Stimulated activated CD4-positive, alpha-beta T cell treated with anti-CD3 and anti-CD28 coated beads, TNF-alpha, amount 100 ng/mL, for 48 hours (primary cell): ENCODE measurements at regions not wholly inside any gene's neighbourhood (a gene's known extent, or its start where the extent isn't known, plus 50 kb on each side); places are given as distances from the start of the nearest gene placed in this dataset.
"Not testable (repeated sequence)": the region's sequence is repeated elsewhere in the genome, so short reads cannot be mapped to it uniquely, and the experiment has no call there.

Experiments
- DNase-seq, 3 donors: peaks; one replicate each; pipeline ENCODE4 v3.0.0-alpha.2; 2020; ENCODE audit warnings: low read depth in 3 of 3

DNA sequence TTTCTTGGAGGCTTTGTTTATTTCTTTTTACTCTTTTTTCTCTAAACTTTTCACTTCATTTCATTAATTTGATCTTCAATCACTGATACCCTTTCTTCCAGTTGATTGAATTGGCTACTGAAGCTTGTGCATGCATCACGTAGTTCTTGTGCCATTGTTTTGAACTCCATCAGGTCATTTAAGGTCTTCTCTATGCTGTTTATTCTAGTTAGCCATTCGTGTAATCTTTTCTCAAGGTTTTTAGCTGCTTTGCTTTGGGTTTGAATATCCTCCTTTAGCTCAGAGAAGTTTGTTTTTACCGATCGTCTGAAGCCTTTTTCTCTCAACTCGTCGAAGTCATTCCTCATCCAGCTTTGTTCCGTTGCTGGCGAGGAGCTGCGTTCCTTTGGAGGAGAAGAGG, 189.9 kb downstream of the TTC6 start:
- not testable (repeated sequence) for DNase-seq

DNA sequence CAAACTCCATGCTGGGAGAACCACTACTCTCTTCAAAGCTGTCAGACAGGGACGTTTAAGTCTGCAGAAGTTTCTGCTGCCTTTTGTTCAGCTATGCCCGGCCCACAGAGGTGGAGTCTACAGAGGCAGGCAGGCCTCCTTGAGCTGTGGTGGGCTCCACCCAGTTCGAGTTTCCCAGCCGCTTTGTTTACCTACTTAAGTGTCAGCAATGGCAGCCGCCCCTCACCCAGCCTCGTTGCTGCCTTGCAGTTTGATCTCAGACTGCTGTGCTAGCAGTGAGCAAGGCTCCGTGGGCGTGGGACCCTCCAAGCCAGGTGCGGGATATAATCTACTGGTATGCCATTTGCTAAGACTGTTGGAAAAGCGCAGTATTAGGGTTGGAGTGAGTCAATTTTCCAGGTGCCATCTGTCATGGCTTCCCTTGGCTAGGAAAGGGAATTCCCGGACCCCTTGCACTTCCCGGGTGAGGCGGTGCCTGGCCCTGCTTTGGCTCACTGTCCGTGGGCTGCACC, 190.7 kb downstream of the TTC6 start:
- DNase-seq = not testable (repeated sequence)

DNA sequence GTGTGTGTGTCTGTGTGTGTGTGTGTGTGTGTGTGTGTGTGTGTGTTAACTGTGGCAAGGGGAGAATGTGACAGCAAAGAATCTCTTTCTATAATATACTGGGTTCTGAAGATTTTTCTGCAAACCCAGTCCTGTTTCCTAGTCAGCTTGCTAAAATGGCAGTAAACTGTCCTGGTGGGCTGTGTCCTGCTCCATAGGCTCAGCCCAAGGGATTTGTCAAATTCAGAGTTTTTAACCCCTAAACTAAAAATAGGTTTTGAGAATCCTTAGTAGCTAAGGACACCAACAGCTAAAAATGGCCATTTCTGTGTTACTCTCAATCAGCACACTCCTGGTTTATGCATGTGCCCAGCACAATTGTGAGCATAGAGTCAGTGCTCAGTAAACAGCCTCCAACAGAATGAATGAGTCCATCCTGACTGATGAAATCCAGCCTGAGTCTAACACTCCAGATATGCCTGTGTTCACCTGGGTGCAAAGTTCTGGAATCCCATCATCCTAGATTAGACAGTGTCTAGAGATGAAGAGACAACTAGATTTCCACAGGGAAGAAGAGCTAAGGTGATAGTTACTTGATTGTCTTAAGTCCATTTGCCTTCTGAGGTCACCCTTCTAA, 192.6 kb downstream of the TTC6 start:
- no peak for DNase-seq

DNA sequence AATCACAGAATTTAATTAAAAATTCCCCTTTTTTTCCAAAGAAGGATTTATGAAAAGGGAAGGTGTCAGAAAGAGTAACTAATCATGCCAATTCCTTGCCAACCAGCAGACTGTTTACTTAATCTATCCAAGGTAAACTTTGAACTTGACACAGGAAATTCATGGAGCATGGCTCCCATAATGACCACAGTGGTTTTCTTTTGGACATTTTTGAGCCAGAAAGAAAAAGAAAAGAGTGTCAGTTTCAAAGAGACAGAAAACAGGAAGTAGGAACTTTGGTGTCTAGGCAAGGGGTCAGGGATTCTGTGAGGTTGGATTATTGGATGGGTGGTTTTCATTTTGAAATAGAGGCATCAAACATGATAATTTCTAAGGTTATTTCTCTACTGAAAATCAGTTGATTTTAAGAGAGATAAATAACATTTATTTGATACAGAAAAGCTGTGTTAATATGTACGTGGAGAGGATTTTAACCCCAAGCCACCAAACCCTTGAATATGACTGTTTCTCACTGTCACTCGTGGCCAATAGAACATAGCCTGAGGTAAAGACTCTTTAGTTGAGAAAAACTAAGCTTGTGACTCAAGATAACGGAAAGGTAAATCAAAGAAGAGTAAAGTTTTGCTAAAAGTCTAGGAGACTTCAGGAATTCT, 196.1 kb downstream of the TTC6 start:
- no peak for DNase-seq

DNA sequence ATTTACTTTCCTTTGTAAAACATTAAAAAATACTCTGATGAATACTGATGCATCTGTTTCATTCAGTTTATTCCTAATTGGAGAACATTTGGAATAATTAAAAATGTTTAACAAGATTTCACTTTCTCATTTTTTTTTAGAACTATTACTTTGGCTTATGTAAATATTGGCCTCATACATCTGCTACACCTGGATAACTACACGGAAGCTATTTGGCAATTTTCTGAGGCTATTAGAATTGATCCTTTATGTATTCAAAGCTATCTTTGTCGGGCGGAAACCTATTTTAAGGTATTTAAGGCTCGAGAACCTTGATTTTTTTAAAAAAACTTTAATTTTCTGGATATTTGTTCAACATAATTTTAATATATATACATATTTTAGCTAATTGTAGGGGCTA, 196.7 kb downstream of the TTC6 start:
- DNase-seq = no peak

DNA sequence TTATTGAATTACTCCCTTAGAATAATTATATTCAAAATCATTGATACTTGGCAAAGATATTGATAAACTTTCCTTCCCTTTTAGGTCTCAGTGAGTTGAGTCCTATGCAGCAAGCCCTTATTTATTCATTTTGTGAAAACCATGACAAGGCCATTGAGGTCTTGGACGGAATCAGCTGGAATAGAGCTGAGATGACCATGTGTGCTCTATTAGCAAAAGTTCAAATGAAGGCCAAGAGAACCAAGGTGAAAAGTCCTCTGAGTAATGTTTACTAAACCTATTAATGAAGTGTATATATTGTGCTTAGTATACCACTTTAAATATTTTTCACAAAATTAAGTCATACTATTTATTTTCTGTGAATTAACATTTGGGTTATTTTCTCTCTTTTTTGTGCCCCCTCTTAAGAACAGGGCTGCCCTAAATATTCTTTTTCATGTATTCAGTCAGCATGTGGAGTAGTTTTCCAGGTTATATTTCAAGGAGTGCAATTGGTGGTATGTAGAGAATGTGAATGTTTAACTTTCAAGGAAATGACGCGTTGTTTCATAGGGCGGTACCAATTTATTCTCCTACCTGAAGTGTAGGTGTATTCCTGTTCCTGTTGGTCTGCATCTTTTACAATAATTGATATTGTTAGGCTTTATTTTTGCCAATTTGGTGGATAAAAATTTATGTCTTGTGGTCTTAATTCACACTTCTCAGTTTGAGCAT, 201.4 kb downstream of the TTC6 start:
- DNase-seq = no peak

DNA sequence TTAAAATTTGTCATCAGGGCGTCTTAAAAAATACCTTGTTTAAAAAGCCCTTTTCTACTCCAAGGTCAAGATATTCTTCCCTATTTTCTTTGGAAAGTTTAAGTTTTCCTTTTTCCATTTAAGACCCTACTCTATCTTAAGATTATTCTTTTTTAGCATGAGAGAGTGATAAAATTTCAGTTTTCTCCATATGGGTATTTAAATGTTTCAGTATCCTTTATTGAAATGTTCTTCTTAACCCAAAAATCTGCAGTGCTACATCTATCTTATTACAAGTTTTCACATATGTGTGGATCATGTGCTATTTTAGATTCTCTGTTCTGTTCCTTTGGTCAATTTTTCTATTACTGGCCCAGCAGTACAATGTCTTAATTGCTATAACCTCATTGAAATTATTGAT, 202.2 kb downstream of the TTC6 start:
- DNase-seq = no peak

DNA sequence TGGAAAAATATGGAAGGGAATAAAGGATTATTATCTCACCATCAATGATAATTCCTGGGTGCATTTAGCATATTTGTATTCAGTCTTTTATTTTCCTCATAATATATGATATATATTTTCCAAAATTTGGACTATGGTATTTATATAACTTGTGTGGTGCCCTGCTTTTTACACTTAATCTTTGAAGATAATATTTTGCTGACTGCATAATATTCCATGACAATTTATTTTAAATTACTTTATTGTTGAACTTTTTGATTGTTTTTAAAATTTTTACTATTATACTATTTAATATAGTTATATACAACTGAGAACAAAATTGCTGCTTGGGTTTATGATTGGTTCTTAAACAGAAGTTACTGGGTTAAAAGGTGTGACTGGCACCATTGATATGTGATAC, 212.3 kb downstream of the TTC6 start:
- DNase-seq = no peak

DNA sequence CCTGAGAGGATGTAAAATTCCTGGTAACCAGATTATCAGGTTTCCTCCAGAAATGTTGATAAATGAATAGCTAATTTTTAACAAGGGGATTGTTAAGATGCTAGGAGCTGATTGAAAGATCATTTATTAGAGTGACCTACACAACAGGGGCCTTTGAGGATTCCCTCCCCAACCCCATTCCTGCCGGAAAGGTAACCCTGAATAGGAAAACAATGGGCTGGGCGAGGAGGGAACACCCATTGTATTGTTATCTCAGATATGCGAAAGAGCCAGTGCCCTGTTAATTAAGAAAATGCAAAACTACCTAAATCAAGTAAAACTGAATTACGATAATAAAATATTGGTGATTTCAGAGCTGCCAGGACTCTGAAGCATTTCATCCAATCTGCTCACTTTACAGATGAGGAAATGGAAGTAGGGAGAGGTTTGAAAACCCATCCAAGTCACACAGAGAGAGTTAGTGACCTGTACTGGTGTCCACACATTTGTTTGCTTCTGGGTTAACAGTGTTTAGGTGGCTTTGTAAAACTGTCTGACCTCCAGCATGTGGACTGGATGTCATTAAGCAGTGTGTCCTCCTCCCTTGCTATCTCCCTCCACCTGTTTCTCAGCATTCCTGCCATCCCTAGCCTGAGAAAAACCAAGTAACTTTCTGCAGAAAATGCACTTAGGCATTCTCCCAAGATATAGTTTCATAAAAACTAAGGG, 214.8 kb downstream of the TTC6 start:
- no peak for DNase-seq

DNA sequence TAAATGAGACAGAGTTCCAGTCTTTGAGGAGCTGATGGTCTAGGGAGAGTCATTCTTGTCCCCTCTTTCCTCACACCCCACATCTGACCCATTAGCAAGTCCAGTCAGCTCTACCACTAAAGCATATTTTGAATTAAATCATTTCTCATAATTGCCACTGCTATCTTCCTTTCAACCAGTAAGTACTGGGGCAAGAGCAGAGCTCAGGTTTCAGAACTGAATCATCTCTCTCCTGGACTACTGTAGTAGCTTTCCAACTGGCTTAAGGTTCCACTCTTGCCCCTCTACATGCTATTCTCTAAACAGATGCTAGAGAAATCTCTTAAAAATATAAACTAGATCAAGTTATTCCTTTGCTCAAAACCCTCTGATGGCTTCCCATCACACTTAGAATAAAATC, 218.3 kb downstream of the TTC6 start:
- no peak for DNase-seq

DNA sequence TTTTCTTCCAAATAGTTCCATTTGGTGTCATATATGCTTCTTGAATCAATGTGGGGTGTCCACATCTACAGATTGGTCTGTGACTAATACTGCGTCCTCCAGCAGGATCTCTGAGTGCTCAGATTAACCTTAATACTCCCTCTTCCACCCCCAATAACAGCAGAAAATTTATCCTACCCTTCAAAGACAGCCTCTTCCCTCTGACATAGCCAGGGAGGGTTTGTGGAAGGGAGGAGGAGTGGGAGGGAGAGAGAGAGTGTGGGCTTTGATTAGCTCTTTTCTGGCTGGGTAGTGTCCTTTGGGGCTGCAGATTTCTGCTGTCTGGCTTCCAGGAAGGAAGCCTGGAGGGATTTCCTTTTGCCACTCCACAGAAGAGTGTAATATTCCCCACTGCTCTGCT, 220.7 kb downstream of the TTC6 start:
- DNase-seq = no peak

DNA sequence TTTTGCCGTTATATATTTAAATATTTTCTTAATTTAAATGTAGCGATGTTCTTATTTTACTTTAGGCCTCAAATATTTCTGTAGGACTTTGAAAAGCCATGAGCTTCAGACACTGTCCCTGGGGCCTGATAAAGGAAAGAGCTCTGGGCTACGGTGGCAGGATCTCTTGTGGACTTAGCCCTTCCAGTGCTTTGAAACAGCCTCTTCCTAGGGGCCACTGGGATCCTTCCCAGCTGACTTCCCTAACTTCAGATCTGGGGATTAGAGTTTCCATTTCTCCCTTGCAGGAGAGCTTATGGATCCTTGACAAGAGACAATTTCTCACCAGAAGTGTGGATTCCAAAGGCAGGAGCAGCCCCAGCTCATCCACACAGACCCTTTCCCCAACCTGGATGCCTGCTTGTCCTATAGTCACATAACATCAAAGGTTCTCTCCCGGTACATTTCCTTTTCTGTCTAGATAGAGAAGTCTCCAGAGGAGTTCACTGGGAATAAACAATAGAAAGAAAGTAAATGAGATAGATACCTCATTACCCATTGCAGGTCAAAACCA, 221.4 kb downstream of the TTC6 start:
- DNase-seq = no peak

DNA sequence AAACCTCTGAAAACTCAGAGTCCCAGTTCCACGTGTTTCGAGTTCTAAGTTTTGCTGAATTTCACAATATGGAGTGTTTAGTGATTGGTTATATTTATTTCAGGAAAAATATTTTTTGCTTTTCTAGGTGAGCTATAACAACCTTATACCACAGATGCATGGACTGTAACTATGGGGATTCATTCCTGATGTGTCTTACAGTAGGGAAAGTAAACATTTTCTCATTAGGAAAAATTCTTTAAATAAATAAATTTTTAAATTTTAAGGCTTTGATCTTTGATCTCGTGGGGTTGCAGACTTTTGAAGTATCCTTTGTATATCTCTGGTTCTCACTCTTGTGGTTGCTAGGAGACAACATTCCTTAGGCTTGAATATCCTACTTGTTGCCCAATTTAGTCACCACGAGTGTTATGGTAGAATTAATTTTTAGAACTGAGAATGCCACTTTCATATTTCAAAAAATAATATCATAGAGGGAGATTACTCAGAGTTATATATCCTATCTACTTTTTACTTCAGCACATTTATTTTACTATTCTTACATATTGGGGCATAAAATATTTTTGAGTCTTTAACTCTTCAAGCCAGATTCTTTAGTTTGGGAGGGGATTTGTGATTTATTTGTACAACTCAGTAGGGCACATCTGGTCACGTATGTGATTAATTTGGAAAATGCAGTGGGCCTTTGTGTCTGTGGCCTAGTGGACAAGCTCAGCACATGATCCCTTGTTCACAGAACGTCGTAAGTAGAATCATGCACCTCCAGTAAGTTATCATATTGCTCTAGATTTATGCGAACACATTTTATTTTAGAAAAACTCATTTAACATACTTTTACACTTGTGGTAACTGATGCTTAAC, 224.0 kb downstream of the TTC6 start:
- DNase-seq = no peak

DNA sequence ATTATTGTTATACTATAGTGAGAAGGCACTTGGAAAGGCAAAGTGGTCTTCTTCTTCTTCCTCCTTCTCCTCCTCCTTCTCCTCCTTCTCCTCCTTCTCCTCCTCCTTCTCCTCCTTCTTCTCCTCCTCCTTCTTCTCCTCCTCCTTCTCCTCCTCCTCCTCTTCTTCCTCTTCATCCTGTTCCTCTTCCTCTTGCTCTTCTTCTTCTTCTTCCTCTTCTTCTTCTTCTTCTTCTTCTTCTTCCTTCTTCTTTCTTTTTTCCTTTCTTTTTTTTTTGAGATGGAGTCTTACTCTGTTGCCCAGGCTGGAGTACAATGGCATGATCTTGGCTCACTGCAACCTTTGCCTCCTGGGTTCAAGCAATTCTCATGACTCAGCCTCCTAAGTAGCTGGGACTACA, 225.4 kb downstream of the TTC6 start:
- DNase-seq = not testable (repeated sequence)

DNA sequence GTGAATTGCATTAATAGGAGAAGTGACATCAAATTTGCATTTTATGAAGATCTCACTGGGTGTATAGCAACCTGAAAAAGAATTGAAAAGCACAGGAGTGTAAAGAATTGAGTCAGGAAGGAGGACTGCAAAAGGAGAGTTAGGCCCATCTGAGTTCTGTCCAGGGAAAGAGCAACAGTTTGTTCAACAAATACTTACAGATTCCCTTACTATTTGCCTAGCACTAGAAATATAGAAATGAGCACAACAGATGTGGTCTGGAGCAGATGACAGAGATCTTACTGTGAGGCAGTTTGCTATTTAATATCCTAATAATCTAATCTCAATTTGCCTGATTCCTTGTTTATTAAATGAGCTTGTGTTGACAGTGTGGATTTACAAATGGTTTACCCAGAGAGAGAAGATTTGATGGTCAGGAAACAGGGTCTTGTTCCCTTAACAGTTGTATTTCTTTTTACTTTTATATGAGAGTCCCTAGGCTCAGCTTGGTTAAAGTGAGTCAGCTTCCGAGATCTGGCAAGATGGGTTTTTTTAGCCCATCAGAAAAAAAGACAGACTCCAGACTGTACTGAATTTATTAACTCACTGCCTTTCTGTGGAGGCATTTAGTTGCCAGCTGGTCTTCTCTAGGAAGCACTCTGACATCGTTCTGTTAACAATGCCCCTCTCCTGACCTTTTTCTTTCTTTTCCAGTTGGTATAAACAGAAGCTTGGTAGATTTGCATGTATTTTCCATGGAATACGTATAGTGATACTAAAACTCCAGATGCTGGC, 229.7 kb downstream of the TTC6 start:
- no peak for DNase-seq

DNA sequence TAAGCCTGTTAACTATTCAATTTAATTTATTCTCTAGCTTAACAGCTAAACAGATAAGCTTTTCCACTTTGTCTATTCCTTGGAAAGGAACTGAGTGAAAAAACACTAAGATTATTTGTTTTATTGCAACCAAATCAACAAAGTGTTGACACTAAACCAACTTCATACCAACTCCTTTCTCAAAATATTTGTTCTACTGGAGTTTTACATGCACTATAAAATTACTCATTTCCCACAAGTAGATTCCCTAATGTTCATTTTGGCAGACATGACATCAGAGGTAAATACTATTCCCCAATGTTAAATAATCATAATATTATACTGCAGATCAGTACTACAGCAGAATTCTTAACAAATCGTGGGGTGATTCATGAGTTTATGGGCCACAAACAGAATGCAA, 231.4 kb downstream of the TTC6 start:
- no peak for DNase-seq

DNA sequence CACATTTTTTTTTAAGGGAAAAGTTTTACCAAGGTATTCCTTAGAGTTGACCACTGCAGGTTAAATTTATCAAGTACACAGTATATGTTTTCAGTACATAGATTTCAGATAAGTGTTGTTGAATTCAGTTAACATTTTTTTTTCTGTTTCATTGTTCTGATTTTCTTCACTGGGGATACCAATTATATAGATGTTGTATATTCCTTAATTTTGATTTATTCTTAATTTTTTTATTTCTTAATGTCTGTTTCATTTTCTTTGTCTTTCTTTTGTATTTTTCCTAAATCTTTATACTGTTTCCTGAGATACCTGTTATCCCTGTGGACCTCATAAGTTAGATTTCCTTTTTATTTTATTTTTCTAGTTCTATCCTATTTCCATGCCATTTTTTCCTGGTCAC, 234.8 kb downstream of the TTC6 start:
- DNase-seq = no peak

DNA sequence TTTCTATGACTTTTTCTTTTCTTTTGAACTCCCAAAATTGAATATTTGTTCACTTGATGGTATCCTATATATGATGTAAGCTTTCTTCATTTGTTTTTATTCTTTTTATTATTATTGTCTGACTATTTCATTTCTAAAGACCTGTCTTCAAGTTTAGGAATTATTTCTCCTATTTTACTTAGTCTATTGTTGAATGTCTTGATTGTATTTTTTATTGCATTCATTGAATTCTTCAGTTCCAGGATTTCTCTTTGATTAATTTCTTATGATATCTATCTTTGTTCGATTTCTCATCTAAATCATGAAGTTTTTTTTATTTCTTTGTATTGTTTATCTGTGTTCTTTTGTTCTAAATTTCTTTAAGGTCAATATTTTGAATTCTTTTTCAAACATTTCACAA, 238.8 kb downstream of the TTC6 start:
- no peak for DNase-seq

DNA sequence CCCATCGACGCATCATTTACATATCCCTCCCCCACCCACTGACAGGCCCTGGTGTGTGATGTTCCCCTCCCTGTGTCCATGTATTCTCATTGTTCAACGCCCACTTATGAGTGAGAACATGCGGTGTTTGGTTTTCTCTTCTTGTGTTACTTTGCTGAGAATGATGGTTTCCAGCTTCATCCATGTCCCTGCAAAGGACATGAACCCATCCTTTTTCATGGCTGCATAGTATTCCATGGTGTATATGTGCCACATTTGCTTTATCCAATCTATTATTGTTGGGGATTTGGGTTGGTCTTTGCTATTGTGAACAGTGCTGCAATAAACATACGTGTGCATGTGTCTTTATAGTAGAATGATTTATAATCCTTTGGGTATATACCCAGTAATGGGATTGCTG, 243.3 kb downstream of the TTC6 start:
- not testable (repeated sequence) for DNase-seq

DNA sequence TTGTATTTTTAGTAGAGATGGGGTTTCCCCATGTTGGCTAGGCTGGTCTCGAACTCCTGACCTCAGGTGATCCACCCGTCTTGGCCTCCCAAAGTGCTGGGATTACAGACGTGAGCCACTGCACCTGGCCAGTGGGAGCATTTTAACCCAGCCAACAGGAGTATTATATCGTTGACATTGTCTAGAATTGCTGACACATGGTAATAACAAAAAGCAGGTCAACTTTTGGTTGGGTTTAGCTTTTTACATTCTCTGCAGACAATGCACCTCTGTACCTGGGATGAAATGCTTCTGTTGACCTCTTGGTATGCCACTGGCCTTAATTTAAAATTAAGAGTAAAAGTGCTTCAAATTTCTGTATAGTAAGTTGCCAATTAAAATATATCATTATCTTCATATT, 245.6 kb downstream of the TTC6 start:
- DNase-seq = not testable (repeated sequence)
